ENCODE measurements at regions not wholly inside any gene's neighbourhood (a gene's known extent, or its start where the extent isn't known, plus 50 kb on each side); places are given as distances from the start of the nearest gene placed in this dataset.

DNA sequence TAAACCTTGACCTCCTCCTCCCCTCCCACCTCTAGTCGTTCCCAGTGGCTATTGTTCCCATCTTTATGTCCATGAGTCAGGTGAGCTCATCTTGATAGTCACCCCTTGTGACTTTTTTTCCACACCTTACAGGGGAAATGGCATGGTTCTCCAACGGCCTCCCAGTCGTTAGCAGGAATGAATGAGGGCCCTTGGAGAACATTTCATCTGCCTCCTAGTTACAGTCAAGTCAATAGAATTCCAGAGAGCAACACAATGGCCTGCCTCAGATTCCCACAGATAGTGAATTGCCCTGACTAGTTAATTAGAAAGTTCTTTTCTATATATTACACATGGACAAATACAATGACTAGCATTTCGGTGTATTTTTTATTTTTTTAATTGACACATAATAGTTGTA is 262.6 kb downstream of the ATPSCKMT start:
- no peak overlapping the region for H2AK5ac ChIP-seq (ENCODE audit: low read depth, low read length)
- H3K14ac ChIP-seq (ENCODE audit: insufficient read length) = no peak overlapping the region
- no peak overlapping the region for H3K56ac ChIP-seq (replicated peaks; ENCODE audit: insufficient read length, low read depth, low read length)
- H2BK20ac ChIP-seq (ENCODE audit: low read length) = no peak overlapping the region
- H4K20me1 ChIP-seq (replicated peaks in 1 of 2; ENCODE audit: control insufficient read depth in 1 of 2, insufficient read depth in 2 of 2, low read length in 2 of 2) = no peaks in the 10 kb centered on the region
- H2BK120ac ChIP-seq (replicated peaks; ENCODE audit: low read depth, low read length) = no peak overlapping the region
- no peak overlapping the region for H3K27ac ChIP-seq (ENCODE audit: low read depth, low read length)
- CTCF ChIA-PET (ENCODE audit: partially characterized antibody) = no interaction called here
- H3K4ac ChIP-seq (replicated peaks; ENCODE audit: insufficient read length, low read depth, low read length) = no peak overlapping the region
- H3K23me2 ChIP-seq (ENCODE audit: low read depth, low read length) = no peaks in the 10 kb centered on the region
- no peak overlapping the region for H4K91ac ChIP-seq (replicated peaks; ENCODE audit: insufficient read length, low read length)
- no peaks in the 10 kb centered on the region for H3K4me1 ChIP-seq (replicated peaks in 1 of 4; ENCODE audit: control insufficient read depth in 3 of 4, insufficient read depth in 4 of 4, low read length in 3 of 4)
- no peak overlapping the region for H4K8ac ChIP-seq (ENCODE audit: extremely low read depth, insufficient read depth, low read length)
- 75% methylated on average over 4 of the region's 4 CpGs; no CpG with 5 or more reads in 1 of the 2 experiments for WGBS, 2 experiments (ENCODE audit: extremely low coverage in 1 of 2, insufficient coverage in 1 of 2, insufficient read length in 1 of 2, insufficient replicate concordance in 2 of 2, low coverage in 1 of 2, low lambda C conversion rate in 2 of 2, missing lambda C conversion rate in 1 of 2)
- H3K27me3 ChIP-seq (replicated peaks in 1 of 4; ENCODE audit: control insufficient read depth in 3 of 4, extremely low read depth in 1 of 4, insufficient read depth in 3 of 4, low read length in 3 of 4) = no peaks in the 10 kb centered on the region
- no peak overlapping the region for H4K5ac ChIP-seq (ENCODE audit: insufficient read length, low read depth, low read length)
- peaks cover 18 to 19% of the 10 kb centered on the region in 2 experiments for H3K9me3 ChIP-seq (ENCODE audit: insufficient read depth in 2 of 2, low read depth in 1 of 2, low read length in 1 of 2)
- no peak overlapping the region for H3K4me3 ChIP-seq (ENCODE audit: extremely low read depth in 1 of 4, insufficient read depth in 2 of 4, low read depth in 3 of 4, low read length in 4 of 4)
- H3K18ac ChIP-seq (ENCODE audit: extremely low read depth, low read length) = no peak overlapping the region
- no peak overlapping the region for H2BK5ac ChIP-seq (ENCODE audit: low read depth, low read length)
- POLR2A ChIA-PET (ENCODE audit: partially characterized antibody) = no interaction called here
- H3K23ac ChIP-seq (ENCODE audit: insufficient read length) = no peak overlapping the region
- no peaks in the 10 kb centered on the region for H3K79me2 ChIP-seq (ENCODE audit: control insufficient read depth in 1 of 2, insufficient read depth in 2 of 2, low read length in 2 of 2)
- no peaks in the 10 kb centered on the region; a peak in 1 of 8 replicates for H3K36me3 ChIP-seq (ENCODE audit: control insufficient read depth in 2 of 4, insufficient read depth in 4 of 4, low read length in 3 of 4)
- no peak overlapping the region for H2AFZ ChIP-seq (ENCODE audit: low read length)
- no peak for TF ChIP-seq POU5F1 (IDR thresholded peaks at IDR 0.05; ENCODE audit: low read depth, low read length)
- FAIRE-seq (no peak), DNase-seq (ENCODE audit: low read depth in 1 of 2, low spot score in 2 of 2) (no peak)
- H3K79me1 ChIP-seq (ENCODE audit: low read depth, low read length) = no peaks in the 10 kb centered on the region
- no peak overlapping the region for H3K4me2 ChIP-seq (ENCODE audit: insufficient read depth in 1 of 2, low read depth in 2 of 2, low read length in 2 of 2)
- H2BK12ac ChIP-seq (ENCODE audit: low read depth, low read length) = no peak overlapping the region
- H3K9ac ChIP-seq (replicated peaks in 1 of 4; ENCODE audit: extremely low read depth in 1 of 4, low read depth in 3 of 4, low read length in 3 of 4) = no peak overlapping the region
- H2BK15ac ChIP-seq (ENCODE audit: low read length) = no peak overlapping the region
